ENCODE measurements at regions not wholly inside any gene's neighbourhood (a gene's known extent, or its start where the extent isn't known, plus 50 kb on each side); places are given as distances from the start of the nearest gene placed in this dataset.

DNA sequence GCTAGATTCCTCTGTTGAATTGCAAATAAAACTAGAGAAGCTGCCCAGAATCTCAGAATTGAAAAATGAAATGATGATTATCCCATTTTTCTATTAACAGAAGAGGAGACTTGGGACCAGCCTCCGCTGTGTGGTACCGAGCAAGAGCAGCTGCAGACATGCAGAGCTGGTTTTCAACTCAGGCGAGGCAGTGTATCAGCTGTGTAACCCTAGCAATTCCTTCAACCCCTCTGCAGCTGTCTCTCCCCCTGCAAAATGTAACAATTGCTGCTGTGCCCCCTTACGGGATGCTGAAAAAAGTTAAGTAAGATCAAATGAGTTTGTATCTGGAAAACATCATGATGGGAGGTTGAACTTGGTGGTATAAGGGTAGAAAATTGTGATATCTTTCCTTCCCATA is 98.5 kb upstream of the C3orf80 start:
- H3K27ac ChIP-seq = no peak overlapping the region
- no peaks in the 10 kb centered on the region for H3K4me1 ChIP-seq (replicated peaks)
- H3K9me3 ChIP-seq = no peaks in the 10 kb centered on the region
- intact Hi-C loops (cut with DNase I) = no loop called here
- H3K27me3 ChIP-seq (replicated peaks; ENCODE audit: insufficient read depth) = no peaks in the 10 kb centered on the region
- no peaks in the 10 kb centered on the region for H3K36me3 ChIP-seq
- DNase-seq (ENCODE audit: low spot score) = no peak
- TF ChIP-seq CTCF (IDR thresholded peaks at IDR 0.05) = no peak
- TF ChIP-seq POLR2A (IDR thresholded peaks at IDR 0.05) = no peak
- TF ChIP-seq POLR2AphosphoS5 (IDR thresholded peaks at IDR 0.05) = no peak
- no peak overlapping the region for H3K4me3 ChIP-seq
- WGBS = 87% methylated on average over 4 of the region's 4 CpGs

GRCh38 chr3:160127308-160127707 is 97.9 kb upstream of the C3orf80 start:
- no peaks in the 10 kb centered on the region for H3K27me3 ChIP-seq (replicated peaks; ENCODE audit: insufficient read depth)
- 77% methylated on average over 3 of the region's 3 CpGs for WGBS
- no peaks in the 10 kb centered on the region for H3K4me1 ChIP-seq (replicated peaks)
- intact Hi-C loops (cut with DNase I) = no loop called here
- no peak overlapping the region for H3K27ac ChIP-seq
- TF ChIP-seq POLR2AphosphoS5 (IDR thresholded peaks at IDR 0.05) (no peak), POLR2A (IDR thresholded peaks at IDR 0.05) (no peak), CTCF (IDR thresholded peaks at IDR 0.05) (no peak)
- no peaks in the 10 kb centered on the region for H3K36me3 ChIP-seq
- no peak overlapping the region for H3K4me3 ChIP-seq
- DNase-seq (ENCODE audit: low spot score) = no peak
- H3K9me3 ChIP-seq = no peaks in the 10 kb centered on the region

- H3K4me3 ChIP-seq = no peak overlapping the region
- H3K27me3 ChIP-seq (replicated peaks; ENCODE audit: insufficient read depth) = no peaks in the 10 kb centered on the region
- no peaks in the 10 kb centered on the region for H3K36me3 ChIP-seq
- no peak overlapping the region for H3K27ac ChIP-seq
- intact Hi-C loops (cut with DNase I) = no loop called here
- DNase-seq (ENCODE audit: low spot score) = no peak
- H3K9me3 ChIP-seq = no peaks in the 10 kb centered on the region
- TF ChIP-seq POLR2A (IDR thresholded peaks at IDR 0.05) (no peak), CTCF (IDR thresholded peaks at IDR 0.05) (no peak), POLR2AphosphoS5 (IDR thresholded peaks at IDR 0.05) (no peak)
- H3K4me1 ChIP-seq (replicated peaks) = no peaks in the 10 kb centered on the region
Observed at GRCh38 chr3:160128056-160128455, 97.2 kb upstream of the C3orf80 start.

DNA sequence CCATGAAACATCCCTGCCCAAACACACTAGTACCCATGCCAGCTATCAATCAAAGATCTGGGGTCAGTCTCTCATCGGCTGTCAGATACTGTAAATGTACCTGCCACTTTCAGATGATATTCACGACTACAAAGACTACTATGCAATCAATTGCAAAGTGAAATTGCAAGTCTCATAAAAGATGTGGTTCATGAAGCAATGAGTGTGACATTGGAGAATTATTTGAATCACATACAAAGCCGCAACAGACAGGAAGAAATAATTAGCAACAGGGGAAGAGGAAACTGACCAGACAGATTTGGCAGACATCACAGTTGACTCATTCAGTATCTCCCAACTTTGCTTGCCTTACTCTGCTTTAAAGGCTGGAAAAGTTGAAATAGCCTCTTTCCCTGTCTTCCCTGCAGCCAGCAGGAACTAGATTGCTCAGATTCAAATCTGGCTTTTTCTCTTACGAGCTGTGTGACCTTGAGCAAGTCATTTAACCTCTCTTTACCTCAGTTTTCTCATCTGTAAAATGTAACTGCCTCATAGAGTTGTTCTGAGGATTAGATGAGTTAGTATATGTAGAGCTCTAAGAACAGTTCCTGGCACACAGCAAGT is 95.7 kb upstream of the C3orf80 start:
- TF ChIP-seq POLR2AphosphoS5 (IDR thresholded peaks at IDR 0.05) (no peak), POLR2A (IDR thresholded peaks at IDR 0.05) (no peak), CTCF (IDR thresholded peaks at IDR 0.05) (no peak)
- intact Hi-C loops (cut with DNase I) = no loop called here
- H3K9me3 ChIP-seq = no peaks in the 10 kb centered on the region
- DNase-seq (ENCODE audit: low spot score) = no peak
- H3K27me3 ChIP-seq (replicated peaks; ENCODE audit: insufficient read depth) = no peaks in the 10 kb centered on the region
- H3K27ac ChIP-seq = no peak overlapping the region
- no peaks in the 10 kb centered on the region for H3K36me3 ChIP-seq
- 42% methylated on average over 4 of the region's 4 CpGs for WGBS
- H3K4me3 ChIP-seq = no peak overlapping the region
- H3K4me1 ChIP-seq (replicated peaks) = no peaks in the 10 kb centered on the region

DNA sequence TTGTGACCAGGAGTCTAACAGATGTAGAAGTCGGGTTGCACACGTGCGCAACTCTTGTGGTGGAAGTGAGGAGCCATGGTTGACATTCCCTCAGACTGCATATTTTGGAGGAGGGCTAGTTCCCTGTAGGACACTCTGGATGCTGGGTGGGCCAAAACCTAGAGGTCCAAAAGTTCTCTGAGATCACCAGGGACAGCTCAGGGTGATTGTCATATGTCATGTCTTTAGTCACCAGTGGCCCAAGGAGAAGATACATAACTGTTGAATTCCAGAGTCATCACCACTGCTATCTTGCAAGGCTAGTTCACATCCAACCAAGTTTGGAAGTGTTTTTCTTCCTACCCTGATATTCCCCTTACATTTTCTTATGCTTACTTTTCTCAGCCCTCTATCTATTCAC is 95.2 kb upstream of the C3orf80 start:
- DNase-seq (ENCODE audit: low spot score) = no peak
- Histone ChIP-seq H3K27ac (no peak overlapping the region), H3K4me3 (no peak overlapping the region), H3K36me3 (no peaks in the 10 kb centered on the region), H3K4me1 (replicated peaks) (no peaks in the 10 kb centered on the region), H3K9me3 (no peaks in the 10 kb centered on the region), H3K27me3 (replicated peaks; ENCODE audit: insufficient read depth) (no peaks in the 10 kb centered on the region)
- TF ChIP-seq POLR2AphosphoS5 (IDR thresholded peaks at IDR 0.05) = no peak
- no peak for TF ChIP-seq CTCF (IDR thresholded peaks at IDR 0.05)
- no peak for TF ChIP-seq POLR2A (IDR thresholded peaks at IDR 0.05)
- intact Hi-C loops (cut with DNase I) = no loop called here
- 94% methylated on average over 3 of the region's 3 CpGs for WGBS

Measured in prostate gland (tissue), 2 donors.